ENCODE measurements at regions not wholly inside any gene's neighbourhood (a gene's known extent, or its start where the extent isn't known, plus 50 kb on each side); places are given as distances from the start of the nearest gene placed in this dataset.

DNA sequence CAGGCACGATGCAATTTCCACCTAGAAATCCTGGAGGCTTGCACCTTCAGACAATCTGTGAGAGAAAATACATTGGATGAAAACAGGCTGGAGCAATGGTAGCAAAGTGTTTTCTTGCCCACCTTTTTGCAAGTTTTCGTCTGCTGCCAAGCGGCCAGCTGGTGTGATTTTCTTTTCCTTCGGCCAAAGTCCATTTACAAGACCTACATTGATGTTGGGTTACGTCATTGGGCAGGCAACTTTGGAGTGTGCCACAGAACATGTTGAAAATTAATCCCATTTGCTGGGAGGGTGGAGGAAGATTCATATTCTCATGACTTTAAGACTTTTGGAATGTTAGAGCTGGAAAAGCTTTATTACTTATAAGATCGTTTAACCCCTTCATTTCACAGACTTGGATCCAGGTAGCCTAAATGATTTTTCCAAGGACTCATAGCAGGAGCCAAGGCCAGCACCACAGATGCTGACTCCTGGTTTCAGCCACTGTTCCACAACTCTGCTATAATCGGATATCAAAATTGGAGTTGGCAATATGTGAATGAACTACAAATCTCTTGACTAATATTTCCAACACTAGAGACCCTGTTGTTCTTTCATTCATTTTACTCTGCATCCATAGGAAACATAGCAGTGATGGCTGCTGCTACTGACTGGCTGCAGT is 352.1 kb downstream of the RND3 start:
- Histone ChIP-seq H3K36me3 (no peaks in the 10 kb centered on the region), H3K4me1 (no peaks in the 10 kb centered on the region), H3K27ac (replicated peaks) (no peak overlapping the region), H3K4me3 (no peak overlapping the region), H3K9me3 (replicated peaks) (no peaks in the 10 kb centered on the region), H3K27me3 (ENCODE audit: low read depth) (no peaks in the 10 kb centered on the region)
- TF ChIP-seq, protein P1, sequence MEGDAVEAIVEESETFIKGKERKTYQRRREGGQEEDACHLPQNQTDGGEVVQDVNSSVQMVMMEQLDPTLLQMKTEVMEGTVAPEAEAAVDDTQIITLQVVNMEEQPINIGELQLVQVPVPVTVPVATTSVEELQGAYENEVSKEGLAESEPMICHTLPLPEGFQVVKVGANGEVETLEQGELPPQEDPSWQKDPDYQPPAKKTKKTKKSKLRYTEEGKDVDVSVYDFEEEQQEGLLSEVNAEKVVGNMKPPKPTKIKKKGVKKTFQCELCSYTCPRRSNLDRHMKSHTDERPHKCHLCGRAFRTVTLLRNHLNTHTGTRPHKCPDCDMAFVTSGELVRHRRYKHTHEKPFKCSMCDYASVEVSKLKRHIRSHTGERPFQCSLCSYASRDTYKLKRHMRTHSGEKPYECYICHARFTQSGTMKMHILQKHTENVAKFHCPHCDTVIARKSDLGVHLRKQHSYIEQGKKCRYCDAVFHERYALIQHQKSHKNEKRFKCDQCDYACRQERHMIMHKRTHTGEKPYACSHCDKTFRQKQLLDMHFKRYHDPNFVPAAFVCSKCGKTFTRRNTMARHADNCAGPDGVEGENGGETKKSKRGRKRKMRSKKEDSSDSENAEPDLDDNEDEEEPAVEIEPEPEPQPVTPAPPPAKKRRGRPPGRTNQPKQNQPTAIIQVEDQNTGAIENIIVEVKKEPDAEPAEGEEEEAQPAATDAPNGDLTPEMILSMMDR (IDR thresholded peaks at IDR 0.05; ENCODE audit: borderline replicate concordance), result no peak
- no peak for DNase-seq
- intact Hi-C loops (cut with micrococcal nuclease), result no loop called here

DNA sequence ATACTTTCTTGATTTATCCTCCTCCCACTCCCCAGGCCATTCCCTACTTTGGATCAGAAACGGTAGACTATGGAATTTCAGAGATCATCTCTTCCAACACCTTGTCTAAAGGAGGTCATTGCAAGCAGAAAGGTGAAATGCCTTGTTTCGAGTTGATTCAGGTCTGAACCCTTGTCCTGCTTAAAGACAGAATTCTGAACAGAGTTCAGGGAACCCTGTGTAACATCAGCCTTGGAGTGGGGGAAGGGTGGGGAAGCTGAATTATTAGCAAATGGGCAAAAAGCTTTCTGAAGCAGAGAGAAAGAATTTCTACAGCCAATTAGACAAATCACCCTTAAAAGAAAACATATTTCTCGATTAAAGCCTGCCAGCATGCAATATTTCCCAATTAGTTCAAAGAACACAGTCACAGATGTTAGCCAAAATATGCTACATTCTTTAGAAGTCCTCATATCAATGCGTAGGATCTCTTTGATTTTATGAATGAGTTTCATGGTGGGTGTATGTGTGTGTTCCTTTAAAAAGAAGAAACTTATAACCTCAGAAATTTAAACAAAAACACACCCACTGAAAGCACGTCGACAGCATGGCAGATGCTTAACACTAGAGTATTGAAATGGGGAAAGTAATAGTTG is 353.1 kb downstream of the RND3 start:
- no peaks in the 10 kb centered on the region for H3K36me3 ChIP-seq
- H3K27ac ChIP-seq (replicated peaks), result no peak overlapping the region
- TF ChIP-seq, protein P1 (IDR thresholded peaks at IDR 0.05; ENCODE audit: borderline replicate concordance), result no peak
- no peak for DNase-seq
- intact Hi-C loops (cut with micrococcal nuclease), result no loop called here
- H3K4me1 ChIP-seq, result no peaks in the 10 kb centered on the region
- no peak overlapping the region for H3K4me3 ChIP-seq
- no peaks in the 10 kb centered on the region for H3K9me3 ChIP-seq (replicated peaks)
- H3K27me3 ChIP-seq (ENCODE audit: low read depth), result no peaks in the 10 kb centered on the region

DNA sequence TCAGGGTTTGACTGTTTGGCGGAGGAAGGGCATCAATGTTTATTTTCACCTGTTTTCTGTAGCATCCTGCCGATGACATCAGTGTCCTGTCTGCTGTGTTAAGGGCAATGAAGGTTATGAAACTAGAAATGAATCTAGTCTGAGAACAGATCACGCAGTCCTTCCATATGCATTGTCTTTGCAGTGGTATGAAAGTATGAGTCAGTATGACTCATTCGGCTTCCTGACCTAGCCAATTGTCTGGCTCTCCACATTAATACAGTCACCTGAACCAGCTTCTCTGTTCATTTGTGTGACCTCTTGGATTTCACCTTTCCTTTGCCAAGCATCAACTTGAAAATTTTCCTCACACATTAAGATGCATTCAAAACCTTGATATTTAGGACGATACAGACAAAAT is 353.8 kb downstream of the RND3 start:
- Histone ChIP-seq H3K4me3 (no peak overlapping the region), H3K27ac (replicated peaks) (no peak overlapping the region), H3K27me3 (ENCODE audit: low read depth) (no peaks in the 10 kb centered on the region), H3K9me3 (replicated peaks) (no peaks in the 10 kb centered on the region), H3K36me3 (no peaks in the 10 kb centered on the region), H3K4me1 (no peaks in the 10 kb centered on the region)
- TF ChIP-seq, protein P1 (IDR thresholded peaks at IDR 0.05; ENCODE audit: borderline replicate concordance), result no peak
- intact Hi-C loops (cut with micrococcal nuclease), result no loop called here
- DNase-seq, result no peak

DNA sequence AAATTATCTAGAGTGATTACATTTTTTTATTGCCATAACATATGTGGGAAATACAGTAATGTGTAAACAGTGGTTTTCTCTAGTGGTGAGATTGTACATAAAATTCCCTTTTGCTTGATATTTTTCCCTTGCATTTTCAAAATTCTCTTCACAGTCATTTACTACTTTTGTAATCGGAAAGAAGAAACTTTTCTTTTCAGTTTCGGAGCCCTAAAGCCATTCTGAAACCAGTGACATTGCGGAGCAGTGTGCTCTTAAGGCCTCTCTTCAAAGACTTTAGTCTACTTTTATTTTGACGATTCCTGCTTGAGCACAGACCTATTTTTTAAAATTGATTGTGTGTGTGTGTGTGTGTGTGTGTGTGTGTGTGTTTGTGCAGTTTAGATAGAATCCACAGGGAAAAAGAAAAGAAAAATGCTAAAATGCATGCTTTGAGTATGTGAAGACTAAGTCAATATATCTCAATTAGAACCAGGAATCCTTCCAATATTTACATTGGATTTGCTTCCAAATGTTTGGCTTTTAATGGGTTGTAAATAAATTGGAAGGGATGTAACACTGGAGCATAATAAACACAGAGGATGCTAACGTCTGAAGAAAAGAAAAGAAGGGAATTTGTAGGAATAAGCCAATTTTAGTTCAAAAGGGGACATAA is 357.4 kb downstream of the RND3 start:
- TF ChIP-seq, protein P1 (IDR thresholded peaks at IDR 0.05; ENCODE audit: borderline replicate concordance), result no peak
- Histone ChIP-seq H3K27ac (replicated peaks) (no peak overlapping the region), H3K9me3 (replicated peaks) (no peaks in the 10 kb centered on the region), H3K36me3 (no peaks in the 10 kb centered on the region), H3K4me3 (no peak overlapping the region), H3K4me1 (no peaks in the 10 kb centered on the region), H3K27me3 (ENCODE audit: low read depth) (no peaks in the 10 kb centered on the region)
- DNase-seq, result no peak
- intact Hi-C loops (cut with micrococcal nuclease), result no loop called here

DNA sequence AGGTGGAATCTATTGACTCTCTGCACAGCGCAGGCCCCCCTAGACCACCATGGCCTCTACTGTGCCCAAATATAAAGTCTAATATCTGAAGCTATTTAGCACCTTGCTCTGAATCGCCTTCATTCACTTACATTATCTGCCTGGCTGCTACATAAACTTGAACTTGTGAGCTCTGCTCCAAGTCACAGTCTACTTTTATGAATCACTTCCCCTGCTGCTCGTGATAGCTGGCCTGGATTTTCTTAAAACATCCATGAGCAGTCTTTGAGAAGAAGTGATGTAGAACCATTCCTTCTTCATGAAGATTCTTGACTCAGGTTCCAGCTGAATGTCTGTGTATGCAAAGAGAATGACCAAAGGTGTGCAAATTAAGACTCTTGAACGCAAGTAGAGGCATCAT is 359.5 kb downstream of the RND3 start:
- no peaks in the 10 kb centered on the region for H3K27me3 ChIP-seq (ENCODE audit: low read depth)
- intact Hi-C loops (cut with micrococcal nuclease), result no loop called here
- no peaks in the 10 kb centered on the region for H3K36me3 ChIP-seq
- H3K4me3 ChIP-seq, result no peak overlapping the region
- H3K27ac ChIP-seq (replicated peaks), result no peak overlapping the region
- no peaks in the 10 kb centered on the region for H3K9me3 ChIP-seq (replicated peaks)
- no peak for DNase-seq
- TF ChIP-seq, protein P1 (IDR thresholded peaks at IDR 0.05; ENCODE audit: borderline replicate concordance), result no peak
- H3K4me1 ChIP-seq, result no peaks in the 10 kb centered on the region
